ENCODE measurements at regions not wholly inside any gene's neighbourhood (a gene's known extent, or its start where the extent isn't known, plus 50 kb on each side); places are given as distances from the start of the nearest gene placed in this dataset.

- in situ Hi-C loops (cut with HindIII; ENCODE audit: extremely low pct_ligation_motif_present, low pct_unique_long_range_greater_than_20kb) = no loop called here
- Histone ChIP-seq H3K4me1 (ENCODE audit: insufficient read depth, low read length) (no peaks in the 10 kb centered on the region), H2AFZ (ENCODE audit: low read length) (no peak overlapping the region), H3K9ac (ENCODE audit: insufficient read depth, low read depth, low read length) (no peak overlapping the region), H3K4me2 (ENCODE audit: low read depth, low read length) (no peak overlapping the region), H3K4me3 (replicated peaks in 1 of 3; ENCODE audit: insufficient read depth in 1 of 3, low read depth in 2 of 3, low read length in 3 of 3) (no peak overlapping the region), H4K20me1 (ENCODE audit: insufficient read depth, low read length) (no peaks in the 10 kb centered on the region), H3K27ac (ENCODE audit: extremely low read length, insufficient read depth, low read length) (no peak overlapping the region), H3K36me3 (replicated peaks in 1 of 2; ENCODE audit: control insufficient read depth in 1 of 2, insufficient read depth in 2 of 2, low read length in 2 of 2) (no peaks in the 10 kb centered on the region), H3K9me3 (ENCODE audit: low read length) (no peaks in the 10 kb centered on the region), H3K79me2 (ENCODE audit: insufficient read depth, low read length) (no peaks in the 10 kb centered on the region), H3K27me3 (ENCODE audit: control insufficient read depth in 1 of 2, insufficient read depth in 2 of 2, low read length in 2 of 2) (no peaks in the 10 kb centered on the region)
- DNase-seq (ENCODE audit: low spot score) (peak; percentile 34), ATAC-seq (no peak), FAIRE-seq (no peak)
- intact Hi-C loops (cut with micrococcal nuclease; ENCODE audit: unreplicated experiment) = loop anchor here (5.0 kb wide), 1 partner anchor 240 kb away; no protein-coding TSS in a partner anchor
- no TSS peak for BruUV-seq (replicated peaks)
- ChIA-PET POLR2A (no interaction called here), CTCF (ENCODE audit: low intra/inter-chr PET ratio, low total read pairs) (no interaction called here)
- WGBS (ENCODE audit: low lambda C conversion rate) = 21% methylated on average over 4 of the region's 4 CpGs
- TF ChIP-seq FOXK2 (IDR thresholded peaks at IDR 0.05) (no peak), MAX (IDR thresholded peaks at IDR 0.05) (no peak), ZNF484 (CRISPR knock-in tag; IDR thresholded peaks at IDR 0.05; ENCODE audit: borderline replicate concordance, low read depth) (no peak), CC2D1A (CRISPR knock-in tag; IDR thresholded peaks at IDR 0.05) (no peak), CBX5 (CRISPR knock-in tag; IDR thresholded peaks at IDR 0.05; ENCODE audit: borderline replicate concordance) (no peak), ZNF670 (CRISPR knock-in tag; IDR thresholded peaks at IDR 0.05; ENCODE audit: borderline replicate concordance) (no peak), STAG1 (CRISPR knock-in tag; IDR thresholded peaks at IDR 0.05) (peak; percentile 36; the same call in 1 of the 2 replicates), CTCF (CRISPR knock-in tag; IDR thresholded peaks at IDR 0.05) (peak; percentile 51)
Measured at GRCh38 chr20:22732751-22733150, 148.4 kb upstream of the FOXA2 start.

All from HepG2 (cell line).